Kasumi-1 (cell line): ENCODE measurements at regions not wholly inside any gene's neighbourhood (a gene's known extent, or its start where the extent isn't known, plus 50 kb on each side); places are given as distances from the start of the nearest gene placed in this dataset.

Source experiments
- DNase-seq, 2 experiments: peaks; one replicate each; lab custom pipeline; 2025; lab: John Stamatoyannopoulos, UW

DNA sequence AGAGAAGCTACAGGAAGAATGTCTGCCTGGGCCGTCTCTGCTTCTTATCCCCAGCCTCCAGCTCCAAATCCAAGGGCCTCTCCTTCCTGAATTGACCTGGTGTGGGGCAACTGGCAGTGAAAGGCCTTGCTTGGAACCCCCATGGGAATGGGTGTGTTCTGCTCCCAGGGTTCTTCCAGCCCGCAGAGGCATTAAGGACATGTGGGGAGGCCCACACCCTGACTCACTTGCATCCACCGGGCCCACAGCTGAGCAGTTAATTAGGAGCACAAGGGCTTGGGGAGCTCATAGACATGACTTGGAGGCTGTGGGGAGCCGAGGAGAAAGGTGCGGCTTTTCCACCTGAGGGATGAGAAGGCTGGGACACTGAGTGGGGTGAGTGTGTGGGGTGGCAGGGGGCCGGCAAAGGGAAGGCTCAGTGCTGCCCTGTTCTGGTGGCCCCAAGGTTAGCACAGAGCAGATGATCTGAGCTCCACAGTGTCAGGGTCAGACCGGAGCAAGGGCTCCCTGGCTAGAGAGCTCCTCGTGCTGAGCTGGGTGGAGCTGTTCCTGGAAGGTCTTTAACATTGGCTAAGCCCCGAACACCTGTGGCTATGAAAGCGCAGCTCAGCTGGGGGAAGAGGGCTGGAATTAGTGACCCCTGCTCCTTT, 64.5 kb upstream of the NECTIN1 start:
- DNase-seq = no peak

DNA sequence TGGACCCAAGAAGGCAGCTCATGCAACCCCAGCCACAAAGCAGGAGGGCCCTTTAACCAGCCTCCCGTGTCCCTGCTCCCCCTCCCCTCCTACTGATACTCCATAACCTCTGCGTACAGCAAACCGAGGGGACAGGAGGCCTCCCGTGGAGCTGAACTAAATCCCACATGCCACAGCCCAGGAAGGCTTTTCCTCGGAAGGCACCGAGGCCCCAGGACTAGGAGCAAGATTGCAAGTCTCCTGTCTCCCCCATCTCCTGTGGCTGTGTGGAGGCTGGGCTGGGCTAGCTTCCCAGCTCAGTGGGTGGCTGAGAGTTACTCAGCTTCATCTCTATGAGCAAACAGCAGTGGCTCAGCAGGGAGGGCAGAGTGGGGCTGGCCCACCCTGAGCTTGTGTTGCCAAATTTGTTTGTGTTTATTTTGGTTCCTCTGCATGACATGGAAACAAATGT, 62.7 kb upstream of the NECTIN1 start:
- no peak for DNase-seq

DNA sequence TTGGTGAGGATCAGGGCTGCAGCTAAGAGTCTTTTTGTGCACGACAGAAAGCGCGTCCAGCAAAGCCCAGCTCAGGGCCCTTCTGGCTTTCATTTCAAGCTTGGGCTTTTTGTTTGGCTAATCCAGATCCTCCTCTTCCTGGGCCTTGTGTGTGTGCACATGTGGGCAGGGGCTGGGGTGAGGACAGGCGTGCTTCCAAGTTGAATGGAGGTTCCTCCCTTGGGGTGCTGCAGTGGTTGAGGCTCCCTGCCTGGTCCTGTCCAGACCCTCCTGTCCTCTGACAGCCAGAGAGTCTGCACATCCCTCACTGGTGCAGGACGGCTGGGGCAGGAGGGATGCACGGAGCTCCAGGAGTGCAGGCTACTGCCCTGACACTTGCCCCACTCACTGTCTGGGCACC, 62.0 kb upstream of the NECTIN1 start:
- no peak for DNase-seq

DNA sequence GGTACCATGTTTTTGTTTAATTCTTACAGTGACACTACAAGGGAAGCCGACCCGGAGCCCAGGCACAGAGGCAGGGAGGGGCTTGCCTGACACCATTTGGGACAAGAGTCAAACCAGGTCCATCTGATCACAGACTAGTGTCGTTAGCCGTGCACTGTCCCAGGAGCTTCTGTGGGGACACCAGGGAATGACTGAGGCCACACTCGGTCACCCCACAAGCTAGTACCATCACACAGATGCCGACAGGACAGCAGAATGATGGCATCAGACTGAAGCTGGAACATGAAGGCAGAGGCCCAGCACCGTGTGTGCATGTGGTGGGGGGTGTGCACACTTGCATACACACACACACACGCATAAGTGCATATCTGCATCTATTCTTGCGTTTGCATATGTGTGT, 61.5 kb upstream of the NECTIN1 start:
- no peak for DNase-seq

DNA sequence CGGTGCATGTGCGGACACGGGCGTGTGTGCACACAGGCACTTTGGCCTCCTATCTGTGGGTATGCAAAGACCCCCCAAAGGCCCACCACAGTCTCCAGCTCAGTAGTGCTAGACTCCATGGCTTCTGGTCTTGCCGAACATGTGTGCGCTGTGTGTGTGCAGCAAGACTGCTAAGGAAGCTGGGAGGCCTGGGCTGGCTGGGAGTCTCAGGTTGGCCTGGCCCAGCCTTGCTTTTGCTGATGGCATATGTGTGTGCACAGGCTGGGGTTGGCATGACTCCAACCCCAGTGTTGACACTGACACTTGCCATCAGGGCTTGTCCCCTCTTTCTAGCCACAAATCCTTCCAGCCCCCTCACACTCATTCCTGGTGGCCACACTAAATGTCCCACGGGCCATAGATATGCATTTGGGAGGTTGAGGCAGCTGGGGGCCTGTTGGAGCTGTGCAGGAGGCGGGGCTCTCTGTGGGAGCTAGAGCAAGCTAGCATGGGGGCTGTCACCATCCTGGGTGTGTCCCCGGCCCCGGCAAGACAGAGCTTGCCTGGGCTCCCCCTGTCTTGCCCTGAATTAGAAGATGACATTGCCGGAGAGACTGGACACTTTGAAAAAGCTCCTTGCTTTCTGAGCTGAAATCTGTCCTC, 60.9 kb upstream of the NECTIN1 start:
- no peak for DNase-seq

DNA sequence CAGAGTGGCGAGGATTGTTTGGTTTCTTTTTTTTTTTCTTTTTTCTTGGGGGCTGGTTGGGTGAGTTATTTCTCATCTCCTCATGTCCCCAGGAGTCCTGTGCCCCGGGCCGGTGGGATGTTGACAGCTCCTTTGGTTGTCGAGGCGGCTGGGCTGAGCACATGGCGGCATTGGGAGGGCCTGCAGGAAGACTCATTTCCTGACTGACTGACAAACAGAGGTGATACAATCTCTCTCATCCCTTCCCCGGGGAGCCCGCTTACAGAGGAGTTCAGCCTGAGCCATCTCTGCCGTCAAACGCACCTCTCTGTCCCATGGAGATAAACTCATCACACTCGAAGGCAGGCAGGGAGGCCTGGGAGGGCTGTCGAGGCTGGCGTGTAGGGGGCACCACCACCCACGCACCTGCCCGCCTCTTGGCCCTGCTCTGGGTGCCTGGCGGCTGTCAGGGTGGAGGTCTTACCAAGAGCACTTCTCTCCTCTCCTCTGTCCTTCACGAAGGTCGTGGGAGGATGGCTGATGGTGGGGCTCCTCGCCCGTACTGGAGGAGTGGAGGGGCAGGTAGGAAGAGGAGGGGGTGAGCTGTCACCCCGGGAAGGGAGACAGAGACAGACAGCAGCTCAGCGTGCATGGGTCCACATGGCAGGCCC, 60.0 kb upstream of the NECTIN1 start:
- no peak for DNase-seq

DNA sequence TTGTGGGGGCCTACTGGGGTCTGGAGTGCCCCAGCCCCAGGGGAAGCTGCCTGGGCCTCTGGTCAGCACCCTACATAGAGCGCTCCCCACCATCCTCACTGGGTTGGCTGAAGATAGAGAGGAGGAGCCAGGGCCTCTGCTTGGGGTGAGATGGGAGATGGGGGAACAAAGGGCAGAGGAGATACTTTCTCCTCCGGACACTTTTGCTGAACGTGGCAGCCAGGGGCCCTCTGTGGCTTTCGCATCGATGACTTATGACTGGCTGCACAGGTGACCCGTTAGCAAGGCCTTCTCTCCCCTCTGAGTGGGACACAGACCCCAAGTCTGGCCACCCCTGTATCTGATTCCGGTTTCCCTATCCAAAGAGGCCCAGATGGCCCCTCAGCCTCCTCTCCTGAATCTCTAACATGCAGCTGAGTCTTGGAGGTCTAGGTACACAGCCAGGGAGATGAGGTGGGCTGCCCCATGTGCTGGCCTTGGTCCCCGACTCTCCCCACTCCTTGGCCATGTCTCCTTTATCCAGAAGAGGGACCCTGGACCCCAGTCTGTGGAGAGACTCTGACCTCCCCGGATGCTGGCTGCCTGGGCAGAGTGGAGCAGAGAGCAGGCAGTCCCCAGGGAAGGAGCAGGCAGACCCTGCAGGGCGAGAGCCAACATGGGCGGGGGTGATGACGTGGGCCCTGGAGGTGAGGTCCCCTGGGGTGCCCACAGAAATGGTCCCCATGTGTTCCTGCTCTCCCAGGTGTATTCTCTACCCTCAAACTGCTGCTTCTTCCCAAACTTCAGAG, 59.3 kb upstream of the NECTIN1 start:
- DNase-seq = no peak

DNA sequence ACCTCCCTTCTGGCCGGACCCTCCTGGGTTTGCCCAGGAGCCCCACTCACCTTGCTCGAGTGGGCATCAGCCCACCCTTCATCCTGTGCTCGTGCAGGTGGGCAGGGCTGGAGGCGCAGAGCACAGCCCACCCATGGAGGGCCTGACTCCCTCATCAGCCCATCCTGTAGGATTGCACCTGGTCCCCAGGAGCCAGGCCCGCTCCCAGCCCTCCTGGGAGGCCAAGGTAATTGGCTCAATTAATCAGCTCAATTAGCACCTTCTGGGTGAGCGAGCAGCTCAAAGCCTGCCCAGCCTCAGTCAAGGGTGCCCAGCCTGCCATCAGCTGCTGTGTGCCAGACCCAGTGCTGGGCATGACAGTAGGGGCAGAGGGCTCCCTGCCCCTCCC, 58.1 kb upstream of the NECTIN1 start:
- no peak for DNase-seq

DNA sequence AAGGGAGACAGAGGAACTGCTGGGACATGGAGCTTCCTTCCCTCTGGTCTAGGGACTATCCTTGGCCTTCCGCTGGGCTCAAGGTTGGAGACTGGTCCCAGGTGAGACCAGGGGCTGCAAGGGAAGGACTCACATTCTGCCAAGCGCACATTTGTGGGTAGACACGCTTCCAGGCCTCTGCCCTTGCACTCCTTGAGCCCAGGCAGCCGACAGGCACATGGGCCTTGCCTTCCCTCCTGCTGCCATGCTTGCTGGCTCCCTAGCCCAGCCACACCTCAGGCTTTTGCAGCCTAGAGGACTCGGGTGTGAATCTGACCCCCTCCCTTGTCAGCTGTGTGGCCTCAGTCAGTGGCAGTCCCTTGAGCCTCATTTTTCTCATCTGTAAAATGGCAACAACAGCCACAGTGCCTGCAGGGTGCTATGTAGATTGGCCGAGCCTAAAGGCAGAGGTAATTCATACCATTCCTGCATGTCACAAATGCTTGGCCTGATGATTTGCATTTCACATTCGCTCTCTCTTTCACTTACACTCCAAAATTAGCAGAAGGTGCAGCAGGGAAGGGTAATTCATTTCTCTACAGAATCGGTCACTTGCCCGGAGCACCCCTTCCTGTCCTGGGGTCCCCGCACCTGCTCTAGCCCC, 57.6 kb upstream of the NECTIN1 start:
- DNase-seq = no peak

DNA sequence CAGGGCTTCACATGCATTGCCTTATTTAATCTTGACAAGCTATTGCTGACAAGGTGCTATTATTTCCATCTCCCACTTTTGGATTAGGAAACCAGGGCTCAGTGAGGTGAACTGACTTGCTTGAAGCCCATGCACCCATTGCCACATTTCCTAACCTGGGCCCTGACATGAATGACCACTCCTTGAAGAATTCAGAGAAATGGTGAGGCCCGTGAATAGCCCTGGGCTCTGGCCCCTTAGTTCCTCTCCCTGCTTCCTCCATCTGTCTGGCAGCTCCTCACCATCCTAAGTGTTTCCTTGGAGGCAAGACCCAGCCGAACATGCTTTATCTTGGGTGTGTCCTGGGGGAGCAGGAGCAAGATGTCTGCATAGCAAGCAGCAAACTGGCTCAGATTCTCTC, 56.1 kb upstream of the NECTIN1 start:
- no peak for DNase-seq

DNA sequence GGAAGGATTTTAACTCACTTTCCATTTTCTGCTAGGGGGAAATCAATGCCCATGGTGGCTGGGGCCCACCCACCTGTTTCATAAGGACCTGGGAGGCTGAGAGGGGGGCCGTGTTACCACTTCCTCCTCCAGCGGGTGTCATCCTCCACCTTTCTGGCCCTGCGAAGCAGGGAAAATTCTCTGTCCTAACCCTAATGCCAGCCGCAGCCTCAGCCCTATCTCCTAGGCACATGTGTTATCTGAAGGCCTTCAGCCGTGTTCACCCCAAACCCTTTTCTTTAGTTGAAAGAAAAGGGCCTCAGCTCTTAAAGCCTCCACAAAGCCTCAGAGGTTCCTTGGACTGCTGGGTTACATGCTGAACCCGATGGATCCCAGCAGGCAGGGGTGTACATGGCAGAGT, 55.4 kb upstream of the NECTIN1 start:
- no peak for DNase-seq

DNA sequence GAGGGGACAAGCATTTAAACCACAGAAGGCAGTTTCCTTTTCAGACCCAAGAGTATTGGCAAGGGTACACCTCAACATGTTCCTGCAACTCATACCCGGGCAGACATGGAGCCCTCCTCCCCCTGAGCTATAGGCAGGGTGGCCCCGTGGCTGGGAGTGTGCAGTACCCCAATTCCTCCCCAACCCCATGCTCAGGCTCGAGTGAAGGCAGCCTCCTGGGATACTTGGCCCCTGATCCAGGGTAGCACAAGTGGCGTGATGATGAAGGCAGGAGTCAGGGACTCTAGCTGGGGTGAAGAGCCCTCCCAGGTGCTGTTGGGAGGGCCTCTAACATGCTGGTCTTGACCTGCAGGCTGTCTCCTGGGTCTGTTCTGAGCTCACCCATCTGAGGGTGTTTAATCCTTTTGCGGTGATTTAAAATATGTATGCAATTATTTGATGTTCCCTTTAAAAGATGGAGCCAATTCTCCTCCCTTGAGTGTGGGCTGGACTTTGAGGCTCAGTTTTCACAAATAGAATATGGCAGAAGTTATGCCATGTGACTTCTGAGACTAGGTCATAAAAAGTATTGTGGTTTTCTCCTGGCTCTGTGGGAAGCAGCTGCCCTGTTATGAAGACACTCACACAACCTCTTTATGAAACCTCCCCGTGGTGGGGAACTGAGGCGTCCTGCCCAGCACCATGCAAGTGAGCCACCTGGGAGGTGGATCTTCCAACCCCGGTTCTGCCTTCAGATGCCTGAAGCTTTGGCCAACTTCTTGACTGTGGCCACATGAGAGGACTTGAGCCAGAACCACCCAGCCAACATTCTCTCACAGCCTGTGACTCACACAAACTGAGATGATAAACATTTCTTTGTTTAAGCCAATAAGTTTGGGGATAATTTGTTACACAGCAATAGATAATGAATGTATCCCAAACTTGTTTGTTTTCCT, 54.7 kb upstream of the NECTIN1 start:
- DNase-seq = no peak

DNA sequence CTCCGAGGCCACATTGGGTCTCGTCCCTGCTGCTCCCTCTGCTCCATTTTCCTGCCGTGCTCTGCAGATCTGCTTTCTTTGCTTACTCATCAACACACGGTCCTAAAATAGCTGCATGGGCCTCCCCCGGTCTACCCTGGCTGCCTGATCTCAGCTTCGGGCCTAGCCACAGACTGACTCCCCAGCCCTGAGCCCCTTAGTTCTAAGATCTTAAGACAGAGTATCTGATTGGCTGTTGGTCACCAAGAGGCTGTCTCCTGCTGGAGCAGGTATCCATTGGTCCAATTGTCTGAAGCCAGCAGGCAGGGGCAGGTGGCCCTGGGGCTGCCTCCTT, 53.7 kb upstream of the NECTIN1 start:
- no peak for DNase-seq

DNA sequence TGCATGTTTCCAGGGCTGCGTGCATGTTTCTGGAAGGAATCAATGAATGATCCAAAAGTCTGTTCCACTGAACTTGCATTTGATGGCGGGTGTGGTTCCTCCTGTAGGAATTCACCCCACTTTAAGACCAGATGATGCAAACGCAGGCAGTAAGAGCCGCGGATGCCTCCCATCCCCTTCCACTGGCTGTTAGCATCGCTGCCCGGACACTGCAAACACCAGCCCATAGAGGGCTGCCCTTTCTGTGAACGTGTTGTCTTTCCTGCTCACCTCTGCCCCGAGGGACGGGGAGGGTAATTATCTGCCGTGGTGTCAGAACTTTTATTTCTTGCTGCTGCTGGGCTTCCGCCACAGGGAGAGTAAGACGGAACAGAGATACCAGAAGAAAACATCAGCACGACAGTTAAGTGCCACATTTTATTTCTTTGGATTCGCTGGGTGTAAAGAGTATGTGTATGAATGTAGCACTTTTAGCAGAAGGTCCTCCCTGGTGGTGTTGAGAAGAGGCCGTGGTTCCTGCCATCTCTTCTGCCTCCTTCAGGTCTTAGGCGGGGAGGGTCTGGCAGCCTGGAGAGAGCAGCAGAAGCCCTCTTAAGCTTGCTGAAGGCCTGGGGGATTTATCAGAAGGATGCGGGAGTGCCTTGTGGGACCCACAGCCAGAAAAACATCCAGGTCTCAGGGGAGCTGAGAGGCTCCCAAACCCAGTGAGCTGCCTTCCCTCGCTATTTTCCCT, 53.2 kb upstream of the NECTIN1 start:
- DNase-seq = no peak

DNA sequence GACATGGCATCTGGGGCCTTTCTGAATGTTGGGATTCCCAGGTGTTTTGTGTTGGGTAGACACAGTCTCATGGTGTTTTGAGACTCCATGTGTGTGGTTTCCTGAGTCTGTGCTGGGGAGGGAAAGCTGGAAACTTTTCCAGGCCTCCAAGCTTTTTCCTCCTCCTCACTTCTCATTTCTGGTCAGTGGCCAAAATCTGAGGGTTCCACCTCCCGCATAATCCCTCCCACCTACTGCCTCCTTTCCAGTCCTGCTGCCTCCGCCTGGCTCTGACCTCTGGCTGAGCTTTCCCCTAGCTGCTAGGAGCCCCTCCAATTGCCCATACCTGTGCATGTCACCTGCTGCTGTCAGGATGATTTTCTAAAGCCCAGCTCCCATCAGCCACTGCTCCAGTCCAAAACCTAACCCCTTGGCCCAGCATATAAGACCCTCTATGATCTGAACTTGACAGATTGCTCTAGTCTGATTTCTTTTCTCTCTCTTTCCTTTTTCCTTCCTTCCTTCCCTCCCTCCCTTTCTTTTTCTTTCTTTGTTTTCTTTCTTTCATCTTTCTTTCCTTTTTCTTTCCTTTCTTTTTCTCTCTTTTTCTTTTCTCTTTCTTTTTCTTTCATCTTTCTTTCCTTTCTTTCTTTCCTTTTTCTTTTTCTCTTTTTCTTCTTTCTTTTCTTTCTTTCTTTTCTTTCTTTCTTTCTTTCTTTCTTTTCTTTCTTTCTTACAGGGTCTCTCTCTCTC, 51.4 kb upstream of the NECTIN1 start:
- no peak for DNase-seq

DNA sequence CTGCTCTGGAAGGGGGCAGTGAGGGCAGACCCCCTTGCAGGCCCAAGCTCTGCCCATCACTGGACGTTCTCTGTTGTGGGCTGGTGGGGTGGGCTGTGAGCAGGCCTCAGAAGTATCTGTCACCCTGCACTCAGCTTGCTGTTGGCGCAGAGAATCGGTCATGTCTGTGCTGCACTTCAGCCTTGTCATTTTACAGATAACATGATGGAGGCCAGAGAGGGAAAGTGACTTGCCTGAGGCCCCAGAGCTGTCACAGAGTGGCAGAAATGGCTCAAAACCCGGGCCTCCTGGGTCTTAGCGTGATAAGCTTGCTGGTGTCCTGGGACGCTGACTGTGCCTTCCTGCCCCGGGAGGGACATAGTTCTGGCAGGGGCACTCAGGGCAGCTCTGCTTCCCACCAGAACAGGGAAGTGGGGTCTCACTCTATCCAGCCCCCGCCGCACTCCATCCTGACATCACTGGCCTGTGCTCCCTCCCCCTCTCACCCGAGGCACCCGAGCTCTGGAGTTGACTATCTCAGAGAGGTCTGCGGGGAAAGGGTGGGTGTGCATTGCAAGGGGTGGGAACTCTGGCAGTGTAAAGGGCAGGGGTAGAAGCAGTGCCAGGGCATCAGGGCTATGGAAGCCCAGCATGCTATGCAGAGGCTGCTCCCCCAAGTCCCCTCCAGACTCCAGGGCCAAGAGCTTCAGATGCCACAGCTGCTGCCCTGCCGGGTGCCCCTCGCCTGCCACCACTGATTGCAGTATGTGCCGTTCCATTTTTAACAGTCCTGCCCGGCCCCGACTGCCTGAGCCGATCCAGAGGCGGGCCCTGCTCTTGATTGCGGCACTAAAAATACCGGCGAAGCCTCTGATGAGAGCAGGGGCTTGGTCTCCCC, 50.4 kb upstream of the NECTIN1 start:
- DNase-seq = no peak
